NCI-H1417 (cell line): ENCODE measurements at regions not wholly inside any gene's neighbourhood (a gene's known extent, or its start where the extent isn't known, plus 50 kb on each side); places are given as distances from the start of the nearest gene placed in this dataset.
A peak's percentile ranks its signal among the peaks of the same experiment; 100 is the strongest.

Source experiments
- DNase-seq, 3 experiments: peaks; one replicate each; lab custom pipeline; 2025; lab: John Stamatoyannopoulos, UW

DNA sequence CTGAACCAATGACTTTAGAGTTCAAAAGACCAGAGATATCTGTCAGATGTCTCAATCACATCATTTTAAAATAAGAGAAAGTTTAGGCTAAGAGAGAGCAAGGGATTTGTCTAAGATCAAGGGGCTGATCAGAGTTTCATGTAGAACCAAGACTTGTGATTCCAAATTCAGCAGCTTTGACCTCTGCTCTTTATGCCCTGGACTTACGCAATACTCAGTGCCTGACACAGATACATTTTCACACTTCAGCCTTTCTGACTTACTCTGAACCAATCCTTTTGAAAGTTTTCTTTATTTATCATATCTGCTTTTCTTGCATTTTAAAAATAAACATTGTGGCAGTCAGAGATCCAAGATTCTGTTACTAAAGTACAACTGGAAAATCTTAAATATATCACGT lies 428.0 kb downstream of the PLPP3 start:
- DNase-seq: no peak

DNA sequence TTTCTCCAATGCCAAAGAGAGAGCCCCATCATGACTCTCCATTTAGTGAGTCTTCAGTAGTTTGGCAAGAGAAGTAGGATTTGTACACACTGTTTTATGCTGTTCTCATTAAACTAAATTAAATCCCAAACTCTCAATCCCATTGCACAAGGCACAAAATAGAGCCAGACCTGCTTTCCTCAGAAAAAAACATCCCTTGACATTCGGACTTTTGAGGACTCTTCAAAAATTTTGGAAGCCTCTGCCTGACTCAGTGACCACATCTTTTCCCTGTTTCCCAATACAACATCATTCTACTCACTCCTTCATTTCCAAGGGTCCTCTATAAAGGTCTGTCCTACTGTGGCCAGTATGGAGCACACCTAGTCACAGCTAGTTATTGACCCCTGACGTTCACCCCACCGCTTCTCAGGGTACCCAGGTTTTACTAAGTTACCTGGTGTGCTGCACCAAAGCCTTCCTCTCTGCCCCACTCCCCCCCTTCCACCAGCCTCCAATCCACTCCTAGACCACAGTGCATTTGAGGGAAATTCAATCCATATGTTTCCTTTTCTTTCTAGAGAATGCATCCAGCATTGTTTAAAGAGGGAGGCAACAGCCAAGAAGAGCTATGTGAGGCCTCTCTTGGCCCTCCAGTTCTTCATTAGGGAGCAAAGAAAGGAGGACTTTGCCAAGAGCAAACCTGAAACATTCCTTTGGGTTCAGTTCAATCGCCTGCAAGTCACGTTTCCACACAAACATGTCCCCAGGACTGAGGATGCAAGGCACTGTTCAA lies 428.7 kb downstream of the PLPP3 start:
- DNase-seq: no peak

DNA sequence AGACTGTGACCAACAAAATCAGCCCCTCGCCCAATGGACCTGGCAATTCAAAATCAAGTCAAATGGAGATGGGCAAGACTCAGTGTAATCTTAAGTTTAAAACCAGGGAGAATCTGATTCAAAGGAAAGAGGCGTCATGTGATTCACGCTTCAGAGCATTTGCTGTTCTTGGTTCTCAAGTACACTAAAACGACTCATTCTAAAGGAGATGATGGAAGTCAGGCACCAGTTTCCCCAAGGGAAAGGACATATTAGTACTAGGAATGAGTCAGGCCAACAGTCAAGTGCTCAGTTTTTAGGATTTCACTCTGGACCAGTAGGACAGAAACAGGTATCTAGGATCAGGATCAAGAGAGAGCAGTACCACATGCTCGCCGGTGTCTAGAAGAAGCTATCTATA lies 429.6 kb downstream of the PLPP3 start:
- DNase-seq: peak in 1 of 3 experiments; percentile 15

DNA sequence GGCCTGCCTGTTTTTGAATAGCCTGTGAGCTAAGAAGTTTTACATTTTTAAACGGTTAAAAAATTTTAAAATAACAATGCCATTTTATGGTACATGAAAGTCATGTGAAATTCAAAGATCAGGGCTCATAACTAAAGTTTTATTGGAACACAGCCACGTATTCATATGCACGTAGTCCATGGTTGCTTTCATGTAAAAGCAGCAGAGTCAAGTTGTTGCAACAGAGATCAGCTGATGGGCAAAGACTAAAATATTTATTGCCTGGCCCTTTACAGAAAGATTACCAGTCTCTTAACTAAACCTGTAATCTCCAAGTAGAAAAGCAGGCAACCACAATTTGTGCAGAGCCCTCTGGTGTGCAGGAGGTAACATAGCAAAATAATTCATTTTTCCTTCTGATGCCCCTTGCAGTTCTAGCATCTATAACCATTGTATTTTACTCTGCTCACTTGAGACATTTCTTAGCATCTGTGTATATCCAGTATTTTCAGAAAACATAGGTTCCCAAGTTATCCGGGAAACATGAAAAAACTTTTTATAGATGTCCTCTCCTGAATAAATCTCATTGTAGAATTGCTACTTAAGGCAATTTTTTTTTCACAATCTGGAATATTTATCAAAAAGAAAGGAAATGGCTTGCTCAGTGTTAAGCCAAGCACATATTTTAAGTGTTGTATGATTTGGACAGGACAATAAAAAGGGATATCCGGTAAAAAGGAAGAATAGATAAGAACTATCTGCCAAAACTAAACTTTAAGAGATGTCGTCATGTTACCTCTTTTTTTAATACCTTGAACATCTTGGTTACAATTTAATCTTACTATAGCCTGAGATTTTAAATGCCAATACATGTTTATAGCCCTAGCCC lies 430.8 kb downstream of the PLPP3 start:
- DNase-seq: no peak

DNA sequence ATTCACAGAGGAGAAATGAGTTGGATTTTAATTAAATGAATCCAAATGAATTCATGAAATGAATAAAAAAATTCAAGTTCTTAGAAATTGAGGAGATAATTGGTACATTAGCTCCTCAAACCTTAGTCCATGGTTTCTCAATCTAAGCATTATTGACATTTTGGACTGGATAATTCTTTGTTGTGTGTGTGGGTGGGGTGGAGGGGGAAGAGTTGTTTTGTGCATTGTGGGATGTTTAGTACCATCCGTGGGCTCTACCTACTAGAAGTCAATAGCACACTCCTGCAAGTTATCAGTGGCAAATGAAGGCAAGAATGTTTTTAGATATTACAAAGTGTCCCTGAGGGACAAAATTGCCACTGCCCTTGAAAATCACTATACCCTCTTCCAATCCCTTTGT lies 431.9 kb downstream of the PLPP3 start:
- DNase-seq: no peak

DNA sequence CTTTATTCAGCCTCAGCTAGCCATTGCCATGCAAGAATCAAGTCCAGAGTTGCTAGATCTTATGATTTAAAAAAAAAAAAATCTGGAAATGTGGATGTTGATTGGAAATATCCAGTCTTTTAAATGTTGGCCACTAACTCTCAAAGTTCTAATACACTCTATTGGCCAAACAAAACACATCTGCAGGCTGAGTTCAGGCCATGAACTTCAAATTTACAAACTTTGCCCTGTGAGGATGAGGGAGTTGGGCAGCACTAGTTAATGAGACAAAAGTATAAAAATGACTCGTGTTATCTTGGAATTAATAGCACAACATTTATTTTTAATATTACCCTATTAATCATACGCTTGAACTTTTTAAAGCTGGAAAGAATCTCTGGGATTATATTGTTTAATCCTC lies 432.3 kb downstream of the PLPP3 start:
- no peak for DNase-seq

DNA sequence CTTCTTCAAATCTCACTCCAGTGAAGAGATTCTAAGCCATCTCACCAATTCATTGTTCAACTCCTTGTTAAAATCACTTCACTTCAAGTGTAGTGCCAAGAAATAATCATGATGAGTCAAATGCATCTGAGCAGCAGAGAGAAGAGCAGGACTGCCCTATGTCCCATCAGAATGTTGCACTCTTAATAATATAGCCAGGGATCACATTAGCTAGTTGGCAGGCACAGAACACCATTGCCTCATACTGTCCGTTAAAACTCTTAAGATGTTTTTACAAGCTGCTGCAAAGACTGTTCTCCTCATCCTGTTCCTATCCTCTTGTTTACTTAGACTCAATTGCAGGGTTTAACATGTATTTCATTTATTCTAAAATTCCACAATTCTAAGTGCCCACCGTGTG lies 432.9 kb downstream of the PLPP3 start:
- DNase-seq: no peak

DNA sequence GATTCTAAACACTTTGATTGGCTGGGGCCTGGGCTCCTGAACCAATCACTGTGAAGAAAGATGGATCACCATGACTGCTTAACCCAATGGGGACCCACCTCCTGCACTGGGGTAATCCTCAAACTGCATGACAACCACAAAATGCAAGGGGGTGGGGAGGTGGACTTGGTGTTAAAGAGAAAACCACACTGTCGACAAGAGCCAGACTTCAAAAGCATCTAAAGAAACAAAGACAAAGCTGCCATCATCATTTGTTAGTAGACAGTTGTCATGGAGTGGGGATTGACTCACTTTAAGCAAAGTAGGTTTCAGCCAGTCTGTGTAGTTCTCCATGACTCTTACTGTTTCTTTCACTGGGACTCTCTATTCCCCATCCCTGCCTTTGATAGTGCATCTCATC lies 433.8 kb downstream of the PLPP3 start:
- no peak for DNase-seq

DNA sequence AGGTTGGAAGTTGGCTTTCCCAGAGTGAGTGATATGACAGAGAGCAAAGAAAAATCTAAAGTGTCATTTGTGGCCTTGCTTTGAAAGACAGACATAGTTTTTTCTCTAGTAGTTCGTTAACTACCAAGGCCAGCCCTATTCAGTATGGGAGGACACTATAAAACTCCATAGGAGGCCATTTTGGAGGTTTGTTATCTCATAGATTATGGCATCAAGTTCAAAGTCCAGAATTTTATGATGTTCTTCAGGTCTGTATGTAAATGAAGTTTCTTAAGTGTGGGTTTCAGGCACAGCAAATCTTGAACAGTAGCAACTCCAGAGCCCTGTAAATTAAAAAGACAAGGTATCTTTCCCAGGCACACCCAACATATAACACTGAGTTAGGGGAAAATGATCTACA lies 437.1 kb downstream of the PLPP3 start:
- DNase-seq: no peak

DNA sequence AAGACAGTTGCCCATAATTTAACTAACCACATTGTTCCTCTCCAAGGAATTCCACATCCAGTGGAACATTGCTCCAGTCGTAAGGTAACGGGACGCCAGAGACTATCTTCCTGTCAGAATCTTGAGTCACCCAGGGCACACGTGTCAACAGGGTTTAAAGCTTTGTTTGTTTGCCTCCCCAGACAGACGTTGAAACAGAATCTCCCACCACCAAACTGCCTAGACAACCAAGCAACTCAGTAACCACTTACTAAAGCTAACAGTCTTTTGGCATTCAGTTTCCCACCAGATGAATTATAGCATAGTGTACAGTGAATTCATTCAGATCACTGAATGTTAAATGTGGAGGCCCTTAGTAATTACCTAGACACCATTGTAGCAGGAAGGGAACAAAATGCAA lies 439.5 kb downstream of the PLPP3 start:
- no peak for DNase-seq

DNA sequence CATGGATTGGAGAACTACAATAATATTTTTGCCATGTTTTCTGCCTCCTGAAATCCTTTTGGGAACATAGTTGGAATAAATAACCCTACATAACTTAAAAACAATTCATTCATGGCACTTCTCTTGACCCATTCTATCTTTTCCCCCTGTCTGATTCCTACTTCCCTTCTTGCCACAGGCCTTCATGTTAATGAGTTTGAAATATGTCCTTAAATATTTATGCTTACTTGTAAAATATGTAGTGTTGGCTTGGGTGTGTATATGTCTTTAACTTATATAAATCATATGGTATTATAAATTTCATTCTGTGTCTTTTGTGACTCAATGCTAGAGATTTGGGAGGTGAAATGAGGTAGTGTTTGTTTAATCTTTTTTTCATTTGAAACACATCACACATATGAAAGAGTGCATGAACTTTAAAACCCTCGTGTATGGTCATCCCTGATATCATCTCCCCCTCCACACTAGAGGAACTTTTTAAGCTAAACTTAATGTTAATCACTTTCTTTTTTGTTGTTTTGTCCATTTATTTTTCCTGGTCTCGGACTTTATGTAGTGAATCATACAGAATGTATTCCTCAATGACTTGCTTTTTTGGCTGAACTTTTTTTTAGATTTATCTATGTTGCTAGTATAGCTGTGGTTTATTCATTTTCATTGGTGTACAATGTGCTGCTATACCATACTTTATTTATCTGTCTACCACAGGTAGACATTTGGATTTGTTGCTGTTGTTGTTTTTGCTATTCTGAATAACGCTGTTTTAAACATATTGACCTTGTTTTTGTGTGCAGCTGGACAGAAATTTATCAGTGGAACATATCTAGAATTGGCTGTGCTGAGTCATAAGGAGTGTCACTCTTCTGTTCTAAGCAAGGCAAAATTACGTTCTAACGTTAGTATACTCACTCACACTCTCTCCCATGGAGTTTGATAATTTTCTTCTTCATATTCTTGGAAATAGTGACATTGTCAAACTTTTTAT lies 441.6 kb downstream of the PLPP3 start:
- DNase-seq: no peak

DNA sequence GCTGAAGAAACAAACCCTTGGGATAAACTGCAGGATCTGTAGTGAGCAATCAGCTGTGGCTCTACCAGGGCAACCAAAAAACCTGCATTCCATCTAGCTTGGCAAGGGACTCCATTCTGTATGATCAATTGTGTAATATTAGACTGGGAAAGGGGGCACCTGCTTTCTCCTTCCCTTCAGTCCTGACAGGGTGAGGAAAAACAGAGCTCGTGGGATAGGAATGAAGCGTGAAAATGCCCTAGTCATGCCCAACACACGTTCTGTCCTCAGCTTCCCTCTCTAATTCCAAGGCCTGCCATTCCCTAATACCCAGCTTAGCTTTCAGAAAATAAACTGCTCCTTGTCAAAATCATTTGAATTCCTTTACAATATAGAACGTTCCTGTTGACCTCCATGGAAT lies 442.3 kb downstream of the PLPP3 start:
- DNase-seq: no peak

DNA sequence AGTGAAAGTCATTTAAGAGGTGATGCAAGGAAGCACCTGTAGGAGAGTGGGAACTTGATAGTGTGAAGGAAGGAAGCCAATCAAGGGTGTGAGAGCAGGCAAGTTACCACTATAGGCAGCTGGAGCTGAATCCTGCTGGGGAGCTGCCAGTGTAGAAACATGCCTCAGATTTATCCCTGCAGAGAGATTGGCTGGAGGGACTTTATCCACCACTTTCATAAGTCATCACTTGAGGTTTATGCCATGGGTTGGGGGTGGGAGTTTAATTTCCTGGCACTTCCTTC lies 443.6 kb downstream of the PLPP3 start:
- DNase-seq: no peak

DNA sequence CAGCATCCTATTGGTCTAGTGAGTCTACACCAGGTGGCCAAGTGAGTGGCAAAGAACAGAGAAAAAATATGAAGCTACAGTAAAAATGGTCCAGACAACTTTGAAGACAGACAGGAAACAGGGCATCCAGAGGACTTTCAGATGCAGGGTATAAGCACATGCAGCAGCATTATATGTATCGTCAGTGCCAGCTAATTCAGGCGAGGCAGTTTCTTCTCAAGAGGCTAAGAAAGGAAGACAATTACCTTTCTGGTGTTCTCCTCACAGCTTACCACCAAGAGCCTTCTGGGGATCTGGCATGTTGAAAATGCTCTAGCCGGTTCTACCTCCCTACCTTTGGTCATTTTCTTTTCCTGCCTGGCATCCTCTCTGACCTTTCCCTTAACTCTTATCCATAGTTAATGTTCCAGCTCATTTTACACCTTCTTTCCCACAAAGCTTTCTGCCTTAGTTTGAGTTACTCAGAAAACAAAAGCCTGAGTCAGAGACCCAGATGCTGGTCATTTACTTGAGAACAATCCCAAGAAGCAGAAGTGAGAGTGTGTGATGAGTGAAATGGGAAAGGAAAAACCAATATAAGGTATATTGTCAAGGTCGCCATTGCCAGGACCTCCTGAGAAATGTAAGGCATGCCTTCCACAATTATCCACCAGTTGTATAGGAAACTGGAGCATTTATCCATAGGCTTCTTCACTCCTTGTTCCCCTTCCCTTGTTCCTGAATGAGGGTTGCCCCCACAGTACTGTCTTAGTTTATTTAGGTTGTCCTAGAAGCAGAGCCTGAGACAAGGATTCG lies 444.1 kb downstream of the PLPP3 start:
- DNase-seq: no peak

DNA sequence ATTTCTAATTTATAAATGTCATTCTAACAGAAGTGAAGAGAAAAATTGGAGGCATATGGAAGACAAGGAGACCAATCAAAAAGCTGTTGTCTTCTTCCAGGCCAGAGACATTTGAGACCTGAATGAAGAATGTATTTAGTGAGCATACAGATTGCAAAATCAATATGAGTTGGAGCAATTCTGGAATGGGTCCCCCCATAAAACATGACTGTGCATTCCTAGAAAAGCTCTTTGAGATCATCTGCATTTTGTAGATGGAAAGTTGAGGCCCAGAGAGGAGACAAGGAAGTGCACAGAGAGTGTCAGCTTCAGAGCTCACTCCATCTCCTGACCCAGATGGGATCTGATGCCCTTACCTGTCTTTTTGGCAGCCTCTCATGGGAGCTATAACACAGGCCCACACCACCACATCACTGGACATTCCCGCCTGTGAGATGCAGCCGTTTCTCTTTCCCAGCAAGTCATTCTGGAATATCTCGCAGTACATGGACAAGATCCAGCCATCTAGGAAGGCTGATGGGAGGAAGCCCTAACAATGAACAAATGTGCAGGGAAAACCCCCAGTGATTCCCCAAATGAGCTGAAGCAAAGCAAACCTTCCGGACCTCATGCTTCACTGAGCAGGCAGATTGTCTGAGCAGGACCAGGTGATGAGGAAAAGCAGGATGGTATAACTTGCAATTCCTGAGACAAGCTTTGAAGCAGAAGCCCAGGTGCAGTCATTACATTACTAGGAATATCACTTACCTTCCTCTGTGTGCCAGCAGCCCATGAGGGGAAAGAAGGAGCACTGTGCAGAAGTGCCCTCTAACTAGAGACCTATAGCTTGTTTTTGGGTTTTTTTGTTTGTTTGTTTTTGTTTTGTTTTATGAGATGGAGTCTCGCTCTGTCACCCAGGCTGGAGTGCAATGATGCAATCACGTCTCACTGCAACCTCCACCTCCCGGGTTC lies 445.6 kb downstream of the PLPP3 start:
- no peak for DNase-seq

DNA sequence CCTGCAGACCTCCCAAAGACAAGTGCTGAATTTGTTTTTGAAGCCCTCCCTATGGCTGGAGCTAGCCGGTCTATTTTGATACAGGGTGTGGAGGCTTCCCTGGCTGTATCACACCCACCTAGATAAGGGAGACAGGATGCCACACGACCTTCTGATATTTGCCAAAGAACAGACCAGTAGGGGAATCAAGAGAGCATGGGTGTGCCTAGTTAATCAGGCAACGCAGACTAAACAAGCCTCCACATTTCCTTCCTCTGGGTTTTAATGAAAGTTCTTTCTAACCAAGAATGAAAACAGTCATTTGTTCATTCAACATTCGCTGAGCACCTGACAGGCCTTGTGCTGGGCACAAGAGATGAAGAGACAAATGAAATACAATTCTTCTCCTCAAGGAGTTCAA lies 446.8 kb downstream of the PLPP3 start:
- DNase-seq: no peak

DNA sequence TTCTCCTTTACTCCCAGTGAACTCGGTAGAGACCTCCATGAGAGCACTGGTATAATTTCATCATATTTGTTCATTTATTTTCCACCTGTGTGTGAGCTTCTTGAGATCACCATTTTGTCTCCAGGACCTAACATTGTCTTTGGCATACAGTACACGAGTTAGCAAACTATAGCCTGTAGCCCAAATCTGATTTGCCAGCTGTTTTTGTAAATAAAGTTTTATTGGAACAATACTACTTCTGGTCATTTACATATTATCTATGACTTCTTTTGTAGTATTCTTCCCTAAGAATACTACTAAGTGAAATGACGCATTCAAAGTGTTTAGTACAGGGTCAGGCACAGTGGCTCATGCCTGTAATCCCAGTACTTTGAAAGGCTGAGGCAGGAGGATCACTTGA lies 449.5 kb downstream of the PLPP3 start:
- DNase-seq: no peak

DNA sequence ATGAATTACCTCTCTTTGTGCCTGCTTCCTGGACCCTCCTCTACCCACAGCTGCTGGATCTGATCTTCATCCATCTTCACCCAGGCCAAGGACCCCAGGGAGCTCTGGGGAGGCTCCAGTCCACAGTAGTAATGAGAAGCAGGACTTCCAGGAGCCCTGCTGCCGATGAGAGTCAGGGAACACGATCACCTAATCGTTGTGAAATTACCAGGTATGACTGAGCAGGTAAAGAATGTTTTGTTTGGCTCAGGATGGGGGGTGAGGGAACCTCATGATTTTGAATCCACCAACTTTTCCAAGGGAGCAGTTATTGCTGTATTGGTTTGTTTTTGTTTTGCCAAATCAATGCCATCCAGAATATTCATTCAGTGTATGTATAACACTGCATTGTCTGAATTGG lies 454.0 kb downstream of the PLPP3 start:
- no peak for DNase-seq

DNA sequence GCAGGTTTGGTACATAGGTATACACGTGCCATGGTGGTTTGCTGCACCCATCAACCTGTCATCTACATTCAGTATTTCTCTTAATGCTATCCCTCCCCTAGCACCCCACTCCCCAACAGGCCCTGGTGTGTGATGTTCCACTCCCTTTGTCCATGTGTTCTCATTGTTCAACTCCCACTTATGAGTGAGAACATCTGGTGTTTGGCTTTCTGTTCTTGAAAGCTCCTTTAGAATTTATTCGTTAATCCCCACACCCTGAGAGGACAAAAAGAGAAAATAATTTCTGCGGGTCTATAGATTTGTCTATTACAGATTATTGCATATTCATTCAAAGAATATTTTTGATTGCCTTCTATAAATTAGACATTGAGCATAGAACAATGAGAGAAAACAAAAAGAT lies 455.5 kb downstream of the PLPP3 start:
- no peak for DNase-seq

DNA sequence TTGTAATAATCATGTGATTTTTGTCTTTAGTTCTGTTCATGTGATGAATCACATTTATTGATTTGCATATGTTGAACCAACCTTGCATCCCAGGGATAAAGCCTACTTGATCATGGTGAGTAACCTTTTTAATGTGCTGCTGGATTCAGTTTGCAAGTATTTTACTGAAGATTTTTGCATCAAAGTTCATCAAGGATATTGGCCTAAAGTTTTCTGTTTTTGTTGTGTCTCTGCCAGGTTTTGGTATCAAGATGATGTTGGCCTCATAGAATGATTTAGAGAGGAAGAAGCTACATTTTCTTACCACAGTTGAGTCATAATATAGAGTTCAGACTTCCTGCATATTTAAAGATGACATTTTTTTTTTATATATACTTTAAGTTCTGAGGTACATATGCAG lies 455.9 kb downstream of the PLPP3 start:
- DNase-seq: no peak

DNA sequence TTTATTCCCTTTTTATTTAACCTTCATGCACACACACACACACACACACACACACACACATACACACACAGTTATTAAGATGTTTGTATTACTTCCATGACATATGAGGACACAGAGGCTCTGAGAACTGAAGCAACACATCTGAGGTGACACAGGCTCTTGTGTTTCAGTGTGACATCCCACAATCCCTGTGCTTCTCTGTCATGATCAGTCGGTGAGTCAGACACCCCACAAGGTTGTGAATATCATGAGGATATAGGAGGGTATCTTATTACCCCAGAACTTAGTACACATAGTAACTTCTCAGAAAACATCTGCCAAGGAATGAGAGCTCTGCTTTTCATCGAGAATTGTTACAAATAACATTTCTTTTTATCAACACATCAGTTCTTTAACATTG lies 459.3 kb downstream of the PLPP3 start:
- DNase-seq: no peak
